HG02588 (cell line): ENCODE measurements at regions not wholly inside any gene's neighbourhood (a gene's known extent, or its start where the extent isn't known, plus 50 kb on each side); places are given as distances from the start of the nearest gene placed in this dataset.

Experiments
- ATAC-seq: cut with Tn5 transposase; IDR thresholded peaks from one replicate; pipeline ENCODE4 v1.9.1; 2021; ENCODE audit warnings: mild to moderate bottlenecking, moderate library complexity; ENCODE audit not compliant: unreplicated experiment

DNA sequence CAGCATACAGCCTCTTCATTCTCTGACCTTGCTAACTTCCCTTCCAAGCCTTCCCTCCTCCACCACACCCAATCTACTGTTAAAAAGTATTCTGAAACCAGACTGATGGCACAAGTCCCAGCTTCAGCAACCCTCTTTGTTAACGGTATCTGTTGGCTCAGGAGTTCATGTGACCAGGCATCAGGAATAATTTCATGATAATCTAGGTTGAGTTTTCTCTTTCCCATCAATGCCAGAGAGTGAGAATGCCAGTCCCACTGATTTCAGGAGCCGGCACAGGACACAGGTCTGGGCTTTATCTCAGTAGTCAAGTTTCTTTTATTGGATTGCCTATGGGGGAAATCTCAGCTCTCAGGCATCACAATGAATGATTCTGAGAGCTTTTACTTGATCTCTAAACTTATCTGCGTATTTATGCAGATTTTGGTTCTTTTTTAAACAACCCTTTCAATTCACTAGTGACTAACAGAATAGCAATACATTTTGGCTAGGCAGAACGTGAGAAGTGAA lies 231.0 kb upstream of the LYZL1 start:
- ATAC-seq = no peak

DNA sequence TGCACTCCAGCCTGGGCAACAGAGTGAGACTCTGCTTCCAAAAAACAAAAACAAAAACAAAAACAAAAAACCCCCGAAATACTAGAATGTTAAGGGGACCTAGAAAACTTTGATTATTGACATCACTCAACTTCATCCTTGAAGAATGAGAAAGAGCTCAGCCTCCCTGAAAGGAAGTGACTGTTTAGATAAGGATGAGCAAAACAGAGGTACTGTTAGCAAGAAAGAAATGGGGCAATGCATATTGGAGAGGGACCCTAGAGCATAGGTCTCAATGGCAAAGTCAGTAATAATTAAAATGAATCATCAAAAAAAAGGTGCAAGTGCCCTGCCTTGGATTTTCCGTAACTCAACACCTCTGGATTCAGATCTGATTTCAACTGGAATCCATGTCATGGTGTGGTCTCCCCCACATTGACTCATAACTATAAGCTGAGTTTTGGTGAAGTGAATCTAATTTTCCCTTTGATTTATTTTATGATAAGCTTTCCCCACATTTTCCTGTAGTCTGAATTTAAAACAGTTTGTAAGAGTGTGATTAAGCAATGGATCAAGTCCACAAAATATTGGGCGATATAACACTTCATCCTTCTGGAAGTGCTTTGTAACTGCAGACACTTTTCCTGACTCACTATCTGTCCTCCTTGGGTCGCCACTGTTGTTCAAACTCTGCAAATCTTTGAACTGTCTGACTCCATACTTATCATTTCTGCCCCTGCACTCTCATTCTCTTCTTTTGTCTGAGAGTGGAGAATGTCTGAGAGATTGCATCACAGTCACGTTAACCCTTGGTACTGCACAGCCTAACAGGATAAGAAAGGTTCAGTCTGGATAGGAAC lies 224.8 kb upstream of the LYZL1 start:
- ATAC-seq = no peak

DNA sequence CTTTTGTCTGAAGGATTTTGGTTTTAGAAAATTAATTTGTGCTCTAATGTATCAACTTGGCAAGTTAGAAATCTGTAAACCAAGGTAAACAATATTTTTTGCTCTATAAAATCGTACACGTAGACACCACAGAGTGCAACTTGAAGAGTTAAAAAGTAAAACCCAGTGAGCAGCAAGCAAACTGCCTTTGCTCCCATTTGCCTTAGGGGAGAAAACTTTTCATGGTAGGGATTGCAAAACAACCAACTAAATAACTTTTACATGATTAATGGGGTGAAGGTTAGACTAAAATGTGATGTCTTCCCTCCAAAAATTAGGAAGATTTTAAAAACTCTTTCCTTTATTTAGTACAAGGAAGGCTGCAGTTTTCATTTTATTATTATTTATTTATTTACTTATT lies 224.2 kb upstream of the LYZL1 start:
- ATAC-seq = no peak

DNA sequence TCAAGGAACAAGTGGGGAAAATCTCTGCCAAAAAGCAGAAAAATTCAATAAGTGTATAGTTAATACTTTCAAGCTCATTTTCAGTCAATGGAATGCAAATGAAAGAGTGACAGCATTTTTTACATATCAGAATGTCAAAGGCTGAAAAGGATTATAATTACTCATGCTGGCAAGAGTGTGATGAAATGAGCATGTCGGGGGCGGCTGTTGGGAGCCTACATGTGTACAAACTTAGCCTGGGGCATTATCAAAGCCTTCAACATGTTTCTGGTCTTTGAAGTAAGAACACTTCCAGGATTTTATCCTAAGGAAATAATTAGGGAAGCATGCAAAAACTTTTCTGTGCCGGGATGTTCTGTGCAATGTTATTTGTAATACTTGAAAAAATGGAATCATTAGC lies 221.7 kb upstream of the LYZL1 start:
- no peak for ATAC-seq

DNA sequence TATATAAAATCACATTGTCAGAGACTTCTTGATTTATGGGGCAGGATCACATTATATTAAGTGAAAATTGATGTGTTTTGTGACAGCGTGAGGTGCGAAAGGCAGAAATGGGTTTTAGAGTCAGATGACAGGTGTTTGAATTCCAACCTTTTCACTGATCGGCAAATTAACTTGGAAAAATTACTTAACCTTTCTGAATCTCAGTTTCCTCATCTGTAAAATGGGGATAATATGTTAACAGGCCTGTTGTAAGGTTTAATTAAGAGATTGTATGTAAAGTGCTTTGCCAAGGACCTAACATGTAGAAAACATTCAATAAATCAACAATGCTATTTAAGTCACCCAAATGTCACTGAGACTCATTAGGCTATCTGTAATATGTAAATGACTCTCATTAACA lies 221.2 kb upstream of the LYZL1 start:
- ATAC-seq = no peak

DNA sequence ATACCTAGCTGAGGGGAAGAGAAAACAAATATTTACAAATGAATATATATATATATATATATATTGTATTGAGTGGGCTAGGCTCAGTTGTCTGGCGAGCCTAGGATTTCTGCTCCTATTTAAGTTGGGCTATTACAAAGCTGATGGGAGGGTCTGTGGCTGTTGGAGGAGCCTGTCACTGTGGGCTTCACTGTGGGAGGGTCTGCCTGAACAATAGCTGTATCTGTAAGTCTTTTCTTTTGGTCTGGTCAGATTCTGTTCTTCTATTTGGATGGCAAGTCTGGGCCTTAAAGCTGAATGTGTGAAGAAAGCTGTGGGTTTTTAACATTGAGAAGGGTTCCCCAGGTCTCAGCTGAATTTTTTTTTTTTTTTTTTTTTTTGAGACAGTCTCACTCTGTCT lies 220.6 kb upstream of the LYZL1 start:
- ATAC-seq = no peak

DNA sequence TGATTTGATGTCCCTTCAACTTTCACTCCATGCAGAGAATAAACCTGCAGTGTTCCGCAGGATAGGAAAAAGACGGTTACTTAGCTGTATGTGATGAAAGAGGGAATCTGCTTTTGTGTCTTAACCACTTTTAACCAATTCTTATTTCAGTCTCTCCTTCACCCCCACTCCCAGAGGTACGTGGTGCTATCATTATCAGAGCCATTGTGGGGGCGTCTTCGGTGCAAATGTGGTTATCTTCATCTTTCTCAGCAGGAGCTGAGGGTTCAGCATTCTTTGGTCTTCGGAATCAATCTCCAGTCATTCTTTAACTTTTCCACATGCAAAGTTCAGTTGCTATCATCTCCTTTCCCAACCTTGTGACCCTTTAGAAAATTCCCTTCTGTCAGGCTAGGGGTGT lies 219.9 kb upstream of the LYZL1 start:
- ATAC-seq = no peak

DNA sequence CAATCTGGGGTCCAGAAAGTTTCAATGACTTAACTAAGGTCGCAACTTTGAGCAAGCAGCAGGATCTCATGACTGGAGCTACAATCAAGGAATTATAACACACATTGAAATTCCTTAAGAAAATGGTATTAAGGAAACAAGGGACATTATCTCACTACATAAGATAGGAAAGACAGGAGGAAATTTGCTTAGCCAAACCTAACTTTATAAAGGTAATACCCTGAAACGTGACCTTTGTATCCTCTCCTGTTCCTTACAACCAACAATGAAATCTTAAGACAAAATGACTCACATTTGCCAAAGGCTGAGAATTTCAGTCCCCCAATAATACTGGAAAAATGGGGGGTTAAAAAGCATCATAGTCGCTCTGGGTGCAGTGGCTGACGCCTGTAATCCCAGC lies 218.9 kb upstream of the LYZL1 start:
- ATAC-seq = no peak

DNA sequence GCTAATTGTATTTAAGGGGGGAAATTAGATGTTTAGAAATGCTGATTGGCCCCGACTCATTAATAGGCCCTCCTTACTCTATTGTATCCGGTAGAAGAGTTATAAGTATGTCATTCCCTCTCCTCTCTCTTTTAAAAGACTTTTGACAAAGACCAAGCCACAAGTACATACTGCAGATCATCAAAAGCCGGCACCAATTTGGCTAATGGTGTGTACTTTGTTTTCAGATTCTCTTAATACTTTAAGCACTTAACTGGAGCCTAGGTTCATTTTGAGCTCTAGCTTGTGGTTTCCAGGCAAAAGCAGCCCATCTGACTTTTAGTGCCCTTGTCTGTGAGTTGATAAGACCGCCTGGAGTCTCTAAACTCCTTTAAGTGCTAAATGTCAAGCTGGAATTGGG lies 210.0 kb upstream of the LYZL1 start:
- no peak for ATAC-seq

DNA sequence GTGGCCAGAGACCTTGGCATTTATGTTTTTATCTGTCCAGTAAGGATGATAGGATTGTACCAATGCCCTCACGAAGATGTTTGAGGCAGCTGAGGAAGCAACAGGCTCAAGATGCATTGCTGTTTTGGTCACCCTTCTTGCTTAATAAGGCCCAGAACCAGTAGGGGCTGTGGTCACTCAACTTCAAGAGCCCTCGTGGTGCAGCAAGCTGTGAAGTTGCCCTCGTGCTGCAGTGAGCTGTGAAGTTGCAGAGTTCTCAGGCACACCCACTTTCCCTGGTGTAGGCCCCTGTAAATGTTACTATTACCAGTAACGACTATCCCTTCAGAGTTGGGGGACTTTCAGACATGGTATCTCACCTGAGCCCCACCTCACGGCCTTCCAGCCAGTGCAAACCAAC lies 207.6 kb upstream of the LYZL1 start:
- ATAC-seq = no peak

DNA sequence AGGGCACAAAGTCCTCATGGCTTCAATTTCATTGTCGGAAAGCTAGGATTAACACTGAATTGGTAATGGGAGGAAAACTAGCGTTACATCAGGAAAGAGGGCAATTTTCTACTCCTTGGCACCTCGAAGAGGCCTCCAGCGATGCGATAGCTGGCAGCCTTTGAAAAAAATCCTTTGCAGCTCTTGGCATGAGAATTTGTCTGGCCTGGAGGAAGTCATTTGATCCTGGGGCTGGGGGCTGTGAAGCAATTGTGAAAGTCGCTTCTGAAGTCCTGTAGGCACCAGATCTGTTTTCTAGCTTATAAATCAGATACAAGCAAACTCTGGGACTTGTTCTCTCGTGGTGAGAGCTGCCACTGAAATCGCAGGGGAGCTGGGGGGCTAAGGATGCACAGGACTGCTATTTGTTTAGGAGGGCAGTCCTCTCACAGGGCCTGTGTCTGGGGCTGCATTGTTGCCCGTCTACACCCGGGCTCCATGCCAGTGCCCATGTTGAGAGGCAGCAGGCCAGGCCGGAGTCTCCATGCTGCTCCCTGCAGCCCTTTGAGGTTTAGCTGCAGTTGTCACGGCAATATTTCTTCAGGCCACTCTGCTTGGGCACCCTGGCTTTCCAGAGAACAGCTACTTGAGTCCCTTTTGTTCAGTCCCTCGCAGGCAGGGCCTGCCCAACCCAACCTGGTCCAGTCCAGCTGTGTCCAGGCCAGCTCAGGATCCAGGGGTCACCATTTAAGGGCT lies 206.8 kb upstream of the LYZL1 start:
- no peak for ATAC-seq

DNA sequence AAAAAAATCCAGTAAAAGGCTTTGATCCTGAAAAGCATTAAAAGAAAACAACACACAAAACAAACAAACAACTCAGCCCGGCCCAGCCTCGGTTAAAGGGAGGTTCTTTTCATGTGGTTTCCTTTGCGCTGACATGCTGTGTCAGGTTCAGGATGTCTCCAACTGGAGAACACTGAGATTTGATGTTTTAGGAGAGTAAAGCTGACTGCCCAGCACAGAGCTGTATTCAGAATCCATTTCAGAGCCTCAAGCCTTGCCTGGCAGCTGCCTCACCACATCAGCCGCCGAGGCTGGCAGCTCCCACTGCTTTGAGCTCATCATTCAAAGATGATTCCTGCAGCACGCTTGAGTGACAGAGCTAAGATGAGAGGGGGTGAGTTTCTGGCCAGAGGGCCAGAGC lies 205.8 kb upstream of the LYZL1 start:
- ATAC-seq = no peak

DNA sequence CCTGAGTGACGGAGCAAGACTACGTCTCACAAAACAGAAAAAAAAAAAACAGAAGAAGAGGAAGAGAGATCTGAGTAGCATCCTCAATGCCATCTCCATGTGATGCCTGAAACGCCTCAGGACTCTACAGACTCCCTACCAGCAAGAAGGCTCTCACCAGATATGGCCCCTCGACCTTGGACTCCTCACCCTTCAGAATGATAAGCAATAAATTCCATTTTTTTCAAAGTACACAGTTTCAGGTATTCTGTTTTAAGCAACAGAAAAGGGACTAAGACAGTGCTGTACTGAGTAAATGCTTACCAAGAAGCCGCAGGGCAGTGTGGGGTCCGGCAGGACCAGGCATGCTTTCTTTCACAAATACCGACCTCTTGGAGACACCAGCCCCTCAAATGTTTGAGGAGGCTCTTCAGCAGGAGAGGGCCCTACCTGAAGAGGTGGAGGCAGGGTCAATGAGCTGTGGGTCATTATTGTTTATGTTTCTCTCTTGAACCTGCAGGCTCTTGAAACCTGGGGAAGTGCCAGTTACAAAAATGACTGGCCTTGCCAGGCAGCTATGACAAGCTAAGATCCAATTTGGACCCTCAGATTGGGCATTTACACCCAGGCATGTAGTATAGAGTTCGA lies 204.1 kb upstream of the LYZL1 start:
- ATAC-seq = no peak

DNA sequence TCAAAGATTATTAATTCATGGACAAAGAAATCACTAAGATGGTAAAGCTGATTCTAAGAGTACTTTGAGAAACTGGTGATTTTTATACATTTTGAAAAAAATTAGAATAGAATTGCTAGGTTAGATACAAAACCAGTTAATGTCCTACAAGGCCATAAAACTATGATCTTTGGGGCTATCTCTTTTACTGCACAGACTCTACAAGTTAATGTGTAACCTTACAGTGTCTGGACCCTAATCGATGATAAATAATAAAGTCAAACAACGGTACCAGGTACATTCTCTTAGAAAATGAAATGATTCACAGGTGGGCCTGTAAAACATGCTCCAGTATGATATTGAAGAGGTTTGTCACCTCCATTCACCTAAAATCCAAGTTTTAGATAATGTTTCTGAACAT lies 199.8 kb upstream of the LYZL1 start:
- ATAC-seq = no peak

DNA sequence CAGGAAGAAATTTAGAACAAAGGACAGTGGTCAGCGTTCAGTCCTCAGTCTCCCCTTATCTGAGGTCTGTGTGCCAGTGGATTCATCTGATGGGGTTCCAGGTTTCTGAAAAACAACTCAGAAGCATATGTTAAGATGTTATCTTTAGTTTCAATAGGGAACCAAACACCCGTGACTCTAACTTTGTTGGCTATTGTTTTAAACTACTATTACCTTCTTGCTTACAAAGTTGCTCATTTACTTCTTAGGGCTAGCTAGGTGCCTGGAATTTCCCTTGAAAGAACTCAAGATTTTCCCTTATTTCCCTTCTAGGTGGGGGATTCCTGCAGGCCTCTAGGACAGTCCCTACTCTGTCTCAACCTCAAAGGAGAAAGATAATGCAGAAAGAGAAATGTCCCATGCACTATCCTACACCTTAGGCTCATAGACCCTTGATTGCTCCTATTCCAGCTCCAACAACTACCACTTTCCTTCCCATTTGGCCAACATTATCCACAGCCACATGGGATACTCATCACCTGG lies 192.5 kb upstream of the LYZL1 start:
- no peak for ATAC-seq

DNA sequence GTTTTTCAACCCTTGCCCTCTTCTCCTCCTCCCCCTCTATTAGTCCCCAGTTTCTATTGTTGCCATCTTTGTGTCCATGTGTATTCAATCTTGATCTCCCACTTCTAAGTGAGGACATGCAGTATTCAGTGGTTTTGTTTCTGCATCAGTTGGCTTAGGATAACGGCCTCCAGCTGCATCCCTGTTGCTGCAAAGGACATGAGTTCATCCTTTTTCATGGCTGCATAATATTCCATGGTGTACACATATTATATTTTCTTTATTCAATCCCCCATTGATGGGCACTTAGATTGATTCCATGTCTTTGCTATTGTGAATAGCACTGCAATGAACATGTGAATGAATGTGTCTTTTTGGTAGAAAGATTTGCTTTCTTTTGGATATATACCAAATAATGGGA lies 190.4 kb upstream of the LYZL1 start:
- no peak for ATAC-seq

DNA sequence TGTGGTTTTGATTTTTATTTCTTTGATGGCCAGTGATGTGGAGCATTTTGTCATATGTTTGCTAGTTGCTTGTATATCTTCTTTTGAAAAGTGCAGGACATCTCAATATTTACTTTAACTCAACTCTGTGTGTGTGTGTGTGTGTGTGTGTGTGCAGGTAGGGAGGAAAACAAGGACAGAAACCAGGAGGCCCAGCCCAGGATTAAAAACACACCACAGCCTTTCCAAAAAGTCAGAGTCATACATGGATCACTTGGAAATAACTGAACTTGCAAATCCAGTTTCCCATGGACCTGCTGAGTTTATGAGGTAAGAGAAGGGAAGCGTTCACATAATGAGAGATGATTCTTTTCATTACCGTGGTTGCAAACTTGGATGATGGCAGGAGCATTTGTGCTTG lies 189.9 kb upstream of the LYZL1 start:
- no peak for ATAC-seq

DNA sequence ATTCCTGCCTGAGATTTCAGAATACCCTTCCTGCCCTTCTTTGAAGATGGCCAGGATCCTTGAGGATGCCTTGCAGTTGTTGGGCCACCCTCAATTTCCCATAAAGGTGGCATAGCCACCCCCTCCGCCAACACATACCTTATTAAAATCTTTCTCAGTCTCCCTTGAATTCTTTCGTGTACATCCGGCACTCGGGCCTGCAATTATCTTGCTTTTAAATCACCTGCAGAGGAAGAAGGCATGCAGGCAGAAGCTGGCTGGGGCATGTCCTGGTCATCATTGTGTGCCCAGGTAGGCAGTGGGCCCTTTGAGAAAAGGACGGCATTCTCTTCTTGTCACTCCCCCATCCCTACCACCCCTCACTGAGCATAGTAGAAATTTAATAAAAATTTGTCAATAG lies 189.5 kb upstream of the LYZL1 start:
- ATAC-seq = no peak

DNA sequence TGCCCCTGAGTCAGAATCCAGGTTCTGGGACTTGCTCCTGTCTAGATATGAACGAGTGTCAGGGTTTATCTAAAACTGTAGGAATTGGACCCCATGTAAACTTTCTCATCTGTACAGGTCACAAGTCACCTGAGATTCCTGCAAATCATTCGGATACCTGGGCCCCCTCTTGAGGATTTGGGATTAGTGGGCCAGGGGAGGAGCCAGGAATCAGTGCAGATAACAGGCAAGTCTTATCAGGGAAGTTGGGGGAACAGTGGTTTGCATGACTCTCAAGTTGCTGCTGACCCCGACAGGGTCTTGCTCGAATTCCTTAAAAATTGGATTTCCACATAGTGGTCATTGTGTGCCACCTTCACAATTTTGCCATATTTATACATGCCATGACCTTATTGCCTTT lies 188.4 kb upstream of the LYZL1 start:
- no peak for ATAC-seq

DNA sequence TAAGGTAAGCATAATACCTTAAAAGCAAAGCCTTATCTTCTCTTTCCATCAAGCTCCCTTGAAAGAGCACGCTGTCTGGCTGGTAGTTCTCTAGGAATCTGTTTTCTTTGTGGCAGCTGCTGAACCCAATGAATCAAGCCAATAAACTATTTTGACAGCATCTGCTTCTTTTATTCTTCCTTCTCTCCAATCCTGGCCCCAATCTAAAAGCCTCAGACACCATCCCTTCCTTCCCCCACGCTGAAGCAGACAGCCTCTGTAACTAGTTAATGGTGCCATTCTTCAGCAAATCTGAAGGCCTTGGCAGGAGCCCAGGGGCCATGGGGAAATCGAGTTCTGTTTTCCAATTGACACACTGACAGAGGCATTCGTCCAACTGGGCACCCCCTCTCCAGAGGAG lies 186.6 kb upstream of the LYZL1 start:
- ATAC-seq = no peak

DNA sequence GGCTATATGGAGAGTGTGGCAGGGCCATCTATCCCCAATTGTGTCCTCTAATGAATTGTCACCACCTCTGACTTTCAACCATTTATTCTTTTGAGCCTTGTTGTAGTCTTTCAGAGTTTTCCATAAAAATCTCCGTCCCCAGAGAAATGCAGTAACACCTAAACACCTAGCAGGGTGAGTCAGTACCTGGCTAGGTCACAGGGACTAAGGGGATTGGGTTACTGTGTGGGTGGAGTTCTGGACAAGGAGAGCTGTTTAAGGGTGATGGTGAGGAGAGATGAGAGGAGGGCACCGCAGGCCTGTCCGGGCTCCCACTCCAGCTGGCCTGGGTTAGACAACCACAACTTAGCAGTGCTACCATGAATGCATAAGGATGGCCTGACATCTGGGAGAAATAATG lies 186.2 kb upstream of the LYZL1 start:
- ATAC-seq = no peak
